ENCODE measurements at regions not wholly inside any gene's neighbourhood (a gene's known extent, or its start where the extent isn't known, plus 50 kb on each side); places are given as distances from the start of the nearest gene placed in this dataset.
A peak's percentile ranks its signal among the peaks of the same experiment; 100 is the strongest.

GRCh38 chr6:90435207-90435899, 138.7 kb upstream of the BACH2 start:
- DNase-seq (ENCODE audit: low read depth) = no peak

- DNase-seq (ENCODE audit: low read depth) = no peak
These were observed 137.5 kb upstream of the BACH2 start for GRCh38 chr6:90434094-90434493.

GRCh38 chr6:90432937-90433336, 136.3 kb upstream of the BACH2 start:
- no peak for DNase-seq (ENCODE audit: low read depth)

GRCh38 chr6:90432041-90432775, 135.6 kb upstream of the BACH2 start:
- DNase-seq (ENCODE audit: low read depth) = no peak

- DNase-seq (ENCODE audit: low read depth) = no peak
These were observed 134.9 kb upstream of the BACH2 start for GRCh38 chr6:90431576-90431975.

- no peak for DNase-seq (ENCODE audit: low read depth)
These were observed 133.1 kb upstream of the BACH2 start for GRCh38 chr6:90429713-90430112.

- DNase-seq (ENCODE audit: low read depth) = no peak
These were observed 131.9 kb upstream of the BACH2 start for GRCh38 chr6:90428514-90428913.

GRCh38 chr6:90425161-90425641, 128.6 kb upstream of the BACH2 start:
- DNase-seq (ENCODE audit: low read depth) = no peak

GRCh38 chr6:90424580-90424979, 127.9 kb upstream of the BACH2 start:
- no peak for DNase-seq (ENCODE audit: low read depth)

- no peak for DNase-seq (ENCODE audit: low read depth)
These were observed 125.0 kb upstream of the BACH2 start for GRCh38 chr6:90421666-90422065.

GRCh38 chr6:90420500-90420899, 123.9 kb upstream of the BACH2 start:
- DNase-seq (ENCODE audit: low read depth) = no peak

GRCh38 chr6:90417385-90417784, 120.7 kb upstream of the BACH2 start:
- DNase-seq (ENCODE audit: low read depth) = no peak

- no peak for DNase-seq (ENCODE audit: low read depth)
These were observed 119.7 kb upstream of the BACH2 start for GRCh38 chr6:90416322-90416721.

- DNase-seq (ENCODE audit: low read depth) = no peak
These were observed 118.5 kb upstream of the BACH2 start for GRCh38 chr6:90415178-90415577.

GRCh38 chr6:90414352-90414751, 117.7 kb upstream of the BACH2 start:
- no peak for DNase-seq (ENCODE audit: low read depth)

GRCh38 chr6:90413867-90414266, 117.2 kb upstream of the BACH2 start:
- peak; percentile 65 for DNase-seq (ENCODE audit: low read depth)

- DNase-seq (ENCODE audit: low read depth) = no peak
These were observed 116.8 kb upstream of the BACH2 start for GRCh38 chr6:90413396-90413795.

GRCh38 chr6:90412538-90413369, 116.1 kb upstream of the BACH2 start:
- DNase-seq (ENCODE audit: low read depth) = no peak

- DNase-seq (ENCODE audit: low read depth) = peak; percentile 60
These were observed 114.7 kb upstream of the BACH2 start for GRCh38 chr6:90411292-90411781.

- no peak for DNase-seq (ENCODE audit: low read depth)
These were observed 113.1 kb upstream of the BACH2 start for GRCh38 chr6:90409700-90410099.

GRCh38 chr6:90406957-90407356, 110.3 kb upstream of the BACH2 start:
- no peak for DNase-seq (ENCODE audit: low read depth)

- no peak for DNase-seq (ENCODE audit: low read depth)
These were observed 109.6 kb upstream of the BACH2 start for GRCh38 chr6:90406142-90406794.

Data from T-helper 22 cell (primary cell).